A673 (cell line): ENCODE measurements at regions not wholly inside any gene's neighbourhood (a gene's known extent, or its start where the extent isn't known, plus 50 kb on each side); places are given as distances from the start of the nearest gene placed in this dataset.

Experiments
- BruUV-seq: library from RNA; stranded (reverse); fragments of 400-500 nt; replicated peaks from 2 replicates; lab custom pipeline; 2021; lab: Mats Ljungman, UMichigan
- CTCF ChIA-PET: fragments of 300-600 bp; sonication (Branson Sonifier 250); formaldehyde crosslinking; loops from one replicate; lab custom pipeline; 2022; ENCODE audit warnings: antibody characterized with exemption; lab: Charles Lee
- POLR2A ChIA-PET: fragments of 300-600 bp; sonication (Branson Sonifier 250); formaldehyde crosslinking; loops from one replicate; lab custom pipeline; 2022; ENCODE audit warnings: antibody characterized with exemption; ENCODE audit not compliant: low non-redundant PET; lab: Charles Lee
- DNase-seq: peaks from one replicate; pipeline ENCODE4 v3.0.0-alpha.2; 2015; ENCODE audit warnings: low spot score
- H3K27ac ChIP-seq: fragments of 200-600 bp; sonication (generic); 2 replicates; pipeline ENCODE4 v1.5.1; 2016; ENCODE audit warnings: mixed run types, low read depth, mild to moderate bottlenecking, mixed read lengths, antibody characterized with exemption, low read length; ENCODE audit not compliant: poor library complexity, severe bottlenecking
- H3K27me3 ChIP-seq: fragments of 200-600 bp; sonication (generic); replicated peaks from 2 replicates; pipeline ENCODE4 v1.6.1; 2017; ENCODE audit warnings: mixed run types, low read depth, mild to moderate bottlenecking, mixed read lengths, antibody characterized with exemption, low read length; ENCODE audit not compliant: insufficient read depth, poor library complexity
- H3K36me3 ChIP-seq: fragments of 200-600 bp; sonication (generic); 2 replicates; pipeline ENCODE4 v1.6.1; 2016; ENCODE audit warnings: mixed run types, mild to moderate bottlenecking, mixed read lengths, antibody characterized with exemption, low read length; ENCODE audit not compliant: insufficient read depth, poor library complexity, severe bottlenecking
- H3K4me1 ChIP-seq: fragments of 200-600 bp; sonication (generic); 2 replicates; pipeline ENCODE4 v1.6.1; 2017; ENCODE audit warnings: mixed run types, mild to moderate bottlenecking, mixed read lengths, antibody characterized with exemption, low read length; ENCODE audit not compliant: insufficient read depth, poor library complexity, severe bottlenecking
- H3K4me3 ChIP-seq: fragments of 200-600 bp; sonication (generic); 2 replicates; pipeline ENCODE4 v1.5.1; 2016; ENCODE audit warnings: low read depth, mixed run types, mild to moderate bottlenecking, mixed read lengths, low read length; ENCODE audit not compliant: poor library complexity, severe bottlenecking
- H3K9me3 ChIP-seq: fragments of 200-600 bp; sonication (generic); 2 replicates; pipeline ENCODE4 v1.6.1; 2016; ENCODE audit warnings: mixed run types, low read depth, mild to moderate bottlenecking, mixed read lengths, antibody characterized with exemption, low read length; ENCODE audit not compliant: poor library complexity, severe bottlenecking
- EZH2 ChIP-seq: fragments of 200-600 bp; sonication (generic); IDR thresholded peaks from 2 replicates; pipeline ENCODE4 v1.6.1; 2017; ENCODE audit warnings: borderline replicate concordance, low read depth, mild to moderate bottlenecking, mixed read lengths, antibody characterized with exemption, low read length; ENCODE audit not compliant: poor library complexity, severe bottlenecking
- intact Hi-C: fragments of 100-400 bp; cut with micrococcal nuclease; formaldehyde crosslinking; loops from one replicate; pipeline ENCODE4 v1.10.0; 2022; ENCODE audit not compliant: unreplicated experiment
- TF ChIP-seq, protein P1 (sequence below): fragments of 300-800, 200-600 bp; sonication (generic); conservative IDR thresholded peaks from 2 replicates; pipeline ENCODE4 v1.5.1; 2017; ENCODE audit warnings: low read depth, mild to moderate bottlenecking, antibody characterized with exemption, low read length, moderate library complexity, mixed read lengths

DNA sequence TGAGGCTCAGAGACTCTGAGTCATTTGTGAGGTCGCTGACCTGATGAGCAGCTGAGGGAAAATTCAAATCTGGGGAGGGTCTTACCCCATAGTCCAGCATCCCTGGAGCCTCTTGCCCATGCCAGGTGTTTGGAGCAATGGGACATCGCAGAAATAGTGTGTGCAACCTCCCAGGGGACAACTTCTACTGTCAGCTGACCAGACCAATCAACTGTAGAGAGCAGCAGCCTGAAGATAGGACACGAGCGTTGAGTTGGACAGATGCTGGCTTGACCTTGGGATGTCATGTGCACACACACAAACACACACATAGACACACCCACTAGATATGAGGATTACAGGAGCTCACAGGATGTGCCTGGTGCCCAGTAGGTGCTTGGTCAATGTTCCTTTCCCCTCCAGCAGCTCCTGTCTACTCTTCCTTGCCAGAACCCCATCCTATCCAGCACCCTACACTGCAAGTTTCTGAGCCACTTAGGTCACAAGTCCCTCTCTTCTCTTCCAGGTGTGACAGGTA is 59.1 kb upstream of the MPEG1 start:
- DNase-seq = no peak
- CTCF ChIA-PET = no interaction called here
- POLR2A ChIA-PET = no interaction called here
- Histone ChIP-seq H3K9me3 (no peaks in the 10 kb centered on the region), H3K4me1 (no peaks in the 10 kb centered on the region), H3K27ac (no peak overlapping the region), H3K36me3 (no peaks in the 10 kb centered on the region), H3K4me3 (no peak overlapping the region), H3K27me3 (peaks cover 10% of the 10 kb centered on the region)
- intact Hi-C loops = no loop called here
- BruUV-seq = no TSS peak
- no peak for TF ChIP-seq EZH2
- TF ChIP-seq, protein P1, sequence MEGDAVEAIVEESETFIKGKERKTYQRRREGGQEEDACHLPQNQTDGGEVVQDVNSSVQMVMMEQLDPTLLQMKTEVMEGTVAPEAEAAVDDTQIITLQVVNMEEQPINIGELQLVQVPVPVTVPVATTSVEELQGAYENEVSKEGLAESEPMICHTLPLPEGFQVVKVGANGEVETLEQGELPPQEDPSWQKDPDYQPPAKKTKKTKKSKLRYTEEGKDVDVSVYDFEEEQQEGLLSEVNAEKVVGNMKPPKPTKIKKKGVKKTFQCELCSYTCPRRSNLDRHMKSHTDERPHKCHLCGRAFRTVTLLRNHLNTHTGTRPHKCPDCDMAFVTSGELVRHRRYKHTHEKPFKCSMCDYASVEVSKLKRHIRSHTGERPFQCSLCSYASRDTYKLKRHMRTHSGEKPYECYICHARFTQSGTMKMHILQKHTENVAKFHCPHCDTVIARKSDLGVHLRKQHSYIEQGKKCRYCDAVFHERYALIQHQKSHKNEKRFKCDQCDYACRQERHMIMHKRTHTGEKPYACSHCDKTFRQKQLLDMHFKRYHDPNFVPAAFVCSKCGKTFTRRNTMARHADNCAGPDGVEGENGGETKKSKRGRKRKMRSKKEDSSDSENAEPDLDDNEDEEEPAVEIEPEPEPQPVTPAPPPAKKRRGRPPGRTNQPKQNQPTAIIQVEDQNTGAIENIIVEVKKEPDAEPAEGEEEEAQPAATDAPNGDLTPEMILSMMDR = no peak

DNA sequence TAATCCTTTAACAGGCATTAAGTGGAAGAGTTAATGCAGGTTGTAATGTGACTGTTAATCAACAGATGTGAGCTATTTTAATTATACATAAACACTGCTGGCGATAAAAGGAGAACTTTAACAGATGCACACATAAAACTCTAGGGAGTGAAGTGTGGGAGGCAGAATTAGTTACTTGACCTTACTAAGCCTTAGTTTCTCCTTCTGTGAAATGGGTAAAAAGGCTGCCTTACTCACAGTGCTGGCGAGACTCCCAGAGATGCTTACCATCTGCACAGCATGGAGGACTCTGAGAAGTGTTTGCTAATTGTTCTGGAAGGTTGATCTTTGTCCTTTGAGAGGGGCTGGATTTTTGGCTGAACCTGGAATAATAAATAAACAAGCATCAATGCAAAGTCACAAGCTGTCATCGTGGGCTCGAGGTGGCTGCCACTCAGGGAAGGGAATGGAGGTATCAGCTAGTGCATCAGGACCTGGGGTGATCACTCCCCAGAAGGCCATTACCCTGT is 58.6 kb upstream of the MPEG1 start:
- ChIA-PET POLR2A (no interaction called here), CTCF (no interaction called here)
- Histone ChIP-seq H3K36me3 (no peaks in the 10 kb centered on the region), H3K27ac (no peak overlapping the region), H3K9me3 (no peaks in the 10 kb centered on the region), H3K4me3 (no peak overlapping the region), H3K4me1 (no peaks in the 10 kb centered on the region), H3K27me3 (peaks cover 10% of the 10 kb centered on the region)
- TF ChIP-seq, protein P1 = no peak
- no peak for TF ChIP-seq EZH2
- BruUV-seq = no TSS peak
- intact Hi-C loops = no loop called here
- DNase-seq = no peak

DNA sequence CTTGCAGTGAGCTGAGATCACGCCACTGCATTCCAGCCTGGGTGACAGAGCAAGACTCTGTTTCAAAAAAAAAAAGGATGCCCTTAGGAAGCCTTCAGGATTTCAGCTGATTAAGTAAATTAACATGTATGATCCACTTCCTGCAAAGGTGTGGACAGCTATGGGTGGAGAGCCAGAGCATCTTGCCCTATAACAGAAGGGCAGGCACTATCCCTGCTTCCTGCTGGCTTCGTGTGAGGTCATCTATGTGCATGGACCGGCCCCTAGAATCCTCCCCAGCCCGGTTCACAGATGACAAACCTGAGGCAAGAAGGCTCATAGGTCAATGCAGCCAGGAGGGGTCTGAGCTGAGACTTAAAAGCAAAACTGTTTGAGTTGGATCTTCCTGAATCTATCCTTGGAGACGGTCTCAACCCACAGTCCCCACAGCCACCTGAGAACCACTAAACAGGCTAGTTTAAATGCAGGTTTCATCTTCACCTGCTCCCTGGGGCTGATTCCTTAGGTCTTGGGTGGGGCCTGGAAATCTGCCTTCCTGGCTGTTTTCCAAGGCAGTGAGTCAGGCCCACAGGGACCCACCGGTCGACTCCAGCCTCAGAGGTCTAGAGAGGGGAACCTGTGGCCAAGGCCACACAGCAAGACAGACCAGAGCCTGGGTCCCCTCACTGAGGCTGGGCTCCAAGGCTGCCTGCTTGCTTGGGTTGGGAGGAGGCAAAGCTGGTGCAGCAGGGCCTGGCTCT is 55.2 kb upstream of the MPEG1 start:
- H3K4me3 ChIP-seq = no peak overlapping the region
- H3K27me3 ChIP-seq = peaks cover 6% of the 10 kb centered on the region
- no peak overlapping the region for H3K27ac ChIP-seq
- CTCF ChIA-PET = interaction anchor here (0.7 kb wide), 1 partner anchor 84 kb away, joined by 3 read pairs; no protein-coding TSS in a partner anchor
- TF ChIP-seq, protein P1 = no peak
- TF ChIP-seq EZH2 = no peak
- BruUV-seq = no TSS peak
- intact Hi-C loops = no loop called here
- H3K36me3 ChIP-seq = no peaks in the 10 kb centered on the region
- POLR2A ChIA-PET = no interaction called here
- no peaks in the 10 kb centered on the region for H3K9me3 ChIP-seq
- no peak for DNase-seq
- no peaks in the 10 kb centered on the region for H3K4me1 ChIP-seq
